Liver (tissue), 8 donors: ENCODE measurements at regions not wholly inside any gene's neighbourhood (a gene's known extent, or its start where the extent isn't known, plus 50 kb on each side); places are given as distances from the start of the nearest gene placed in this dataset.

Experiments
- DNase-seq: peaks from one replicate; pipeline ENCODE4 v3.0.0-alpha.2; 2017; ENCODE audit warnings: low spot score
- H3K27ac ChIP-seq, 2 donors: one replicate each; pipeline ENCODE4 v1.7.0; 2013; ENCODE audit warnings: inconsistent platforms in 2 of 2, low read length in 2 of 2, control low read depth in 1 of 2, low read depth in 1 of 2, mild to moderate bottlenecking in 1 of 2
- H3K27me3 ChIP-seq, 4 donors: one replicate each; pipeline versions ENCODE4 v1.6.1 to v1.7.0; 2013; ENCODE audit warnings: low read length in 3 of 4, inconsistent platforms in 1 of 4, mild to moderate bottlenecking in 1 of 4, moderate library complexity in 1 of 4; ENCODE audit not compliant: control insufficient read depth in 4 of 4, insufficient read depth in 4 of 4
- H3K36me3 ChIP-seq, 4 donors: one replicate each; pipeline versions ENCODE4 v1.6.1 to v1.7.0; 2013; ENCODE audit warnings: low read length in 3 of 4, mild to moderate bottlenecking in 3 of 4, low read depth in 1 of 4, moderate library complexity in 1 of 4; ENCODE audit not compliant: control insufficient read depth in 4 of 4, insufficient read depth in 3 of 4
- H3K4me1 ChIP-seq, 4 donors: one replicate each; pipeline versions ENCODE4 v1.6.1 to v1.7.0; 2013; ENCODE audit warnings: low read length in 3 of 4, mild to moderate bottlenecking in 3 of 4, moderate library complexity in 1 of 4; ENCODE audit not compliant: control insufficient read depth in 4 of 4, insufficient read depth in 4 of 4
- H3K4me3 ChIP-seq, 3 donors: one replicate each; pipeline versions ENCODE4 v1.6.1 to v1.7.0; 2013; ENCODE audit warnings: low read length in 3 of 3, control low read depth in 1 of 3, low read depth in 1 of 3, mild to moderate bottlenecking in 1 of 3
- H3K9ac ChIP-seq, 2 donors: one replicate each; pipeline ENCODE4 v1.7.0; 2013; ENCODE audit warnings: low read length in 2 of 2, mild to moderate bottlenecking in 2 of 2, moderate library complexity in 2 of 2, control low read depth in 1 of 2, low read depth in 1 of 2
- H3K9me3 ChIP-seq, 4 donors: one replicate each; pipeline versions ENCODE4 v1.6.1 to v1.7.0; 2013; ENCODE audit warnings: low read length in 3 of 4; ENCODE audit not compliant: control insufficient read depth in 4 of 4
- CTCF ChIP-seq: fragments of 150-350 bp; IDR thresholded peaks from 2 replicates; pipeline ENCODE4 v1.5.1; 2017; ENCODE audit warnings: improper control_type of control experiment, low read depth, low read length; ENCODE audit not compliant: missing input control
- EGR1 ChIP-seq, 2 donors: IDR thresholded peaks; 2 replicates each; pipeline ENCODE4 v1.6.1; 2016 to 2018; ENCODE audit warnings: antibody characterized with exemption in 2 of 2, low read depth in 2 of 2
- FOXA1 ChIP-seq: IDR thresholded peaks from 2 replicates; pipeline ENCODE4 v1.6.1; 2016; ENCODE audit warnings: antibody characterized with exemption
- FOXA2 ChIP-seq: IDR thresholded peaks from 2 replicates; pipeline ENCODE4 v1.6.1; 2016; ENCODE audit warnings: antibody characterized with exemption
- GABPA ChIP-seq, 2 donors: IDR thresholded peaks in 1 of 2; conservative IDR thresholded peaks in 1 of 2; 2 replicates each; pipeline ENCODE4 v1.6.1; 2016; ENCODE audit warnings: antibody characterized with exemption in 2 of 2, mild to moderate bottlenecking in 1 of 2, moderate library complexity in 1 of 2
- HNF4A ChIP-seq, 2 donors: conservative IDR thresholded peaks; 2 replicates each; pipeline ENCODE4 v1.6.1; 2016; ENCODE audit warnings: antibody characterized with exemption in 2 of 2, mild to moderate bottlenecking in 2 of 2
- HNF4G ChIP-seq: IDR thresholded peaks from 2 replicates; pipeline ENCODE4 v1.6.1; 2016; ENCODE audit warnings: antibody characterized with exemption
- JUND ChIP-seq, 2 donors: IDR thresholded peaks; 2 replicates each; pipeline ENCODE4 v1.6.1; 2016; ENCODE audit warnings: antibody characterized with exemption in 2 of 2
- MAX ChIP-seq: IDR thresholded peaks from 2 replicates; pipeline ENCODE4 v1.6.1; 2016; ENCODE audit warnings: antibody characterized with exemption
- NR2F2 ChIP-seq: IDR thresholded peaks from 2 replicates; pipeline ENCODE4 v1.6.1; 2016; ENCODE audit warnings: antibody characterized with exemption
- RAD21 ChIP-seq, 2 donors: IDR thresholded peaks; 2 replicates each; pipeline ENCODE4 v1.6.1; 2016; ENCODE audit warnings: antibody characterized with exemption in 2 of 2, mild to moderate bottlenecking in 2 of 2
- RXRA ChIP-seq, 2 donors: IDR thresholded peaks; 2 replicates each; pipeline ENCODE4 v1.6.1; 2017 to 2018; ENCODE audit warnings: antibody characterized with exemption in 2 of 2, mild to moderate bottlenecking in 1 of 2
- SP1 ChIP-seq: IDR thresholded peaks from 2 replicates; pipeline ENCODE4 v1.6.1; 2018; ENCODE audit warnings: antibody characterized with exemption, mild to moderate bottlenecking
- TAF1 ChIP-seq: conservative IDR thresholded peaks from 2 replicates; pipeline ENCODE4 v1.6.1; 2016; ENCODE audit warnings: antibody characterized with exemption, mild to moderate bottlenecking
- YY1 ChIP-seq: IDR thresholded peaks from 2 replicates; pipeline ENCODE4 v1.6.1; 2016; ENCODE audit warnings: antibody characterized with exemption, mild to moderate bottlenecking
- ZBTB33 ChIP-seq: IDR thresholded peaks from 2 replicates; pipeline ENCODE4 v1.6.1; 2016; ENCODE audit warnings: antibody characterized with exemption
- WGBS: extraction: QIAGEN DNeasy Blood & Tissue Kit; methylation state at CpG from one replicate; pipeline ENCODE4 v1.1.7; 2013; 5-methylcytosine and 5-hydroxymethylcytosine counted together
- TF ChIP-seq, protein P1 (sequence below): IDR thresholded peaks from 2 replicates; pipeline ENCODE4 v1.6.1; 2016; ENCODE audit warnings: antibody characterized with exemption
- TF ChIP-seq, protein P2 (sequence below): IDR thresholded peaks from 2 replicates; pipeline ENCODE4 v1.6.1; 2016; ENCODE audit warnings: antibody characterized with exemption, mild to moderate bottlenecking
- donor health status: healthy.
- donor health status: healthy.
- donor health status: healthy.
- donor health status: healthy.
- donor health status: healthy.

DNA sequence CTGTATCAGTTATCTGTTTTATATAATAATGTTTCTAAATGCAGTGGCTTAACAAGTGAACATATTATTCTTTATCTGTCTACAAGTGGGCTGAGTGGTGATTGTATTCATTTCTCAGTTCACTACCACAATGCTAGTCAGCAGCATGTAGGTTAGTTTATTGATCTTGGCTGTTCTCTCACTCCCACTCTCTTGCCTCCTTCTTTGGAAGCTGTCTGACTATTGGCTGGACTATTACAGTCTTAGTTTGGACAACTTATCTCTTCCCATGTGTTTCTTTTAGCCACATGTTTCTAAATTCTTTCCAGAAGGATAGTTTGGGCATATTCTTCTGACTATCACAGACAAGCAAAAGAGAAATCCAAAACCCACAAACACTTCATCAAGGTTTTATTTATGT, 459.5 kb upstream of the AGA start:
- Histone ChIP-seq H3K4me1 (no peaks in the 10 kb centered on the region), H3K9me3 (peaks cover 0 to 1% (median 0%) of the 10 kb centered on the region in 4 donors), H3K36me3 (no peaks in the 10 kb centered on the region), H3K27me3 (no peaks in the 10 kb centered on the region), H3K9ac (no peak overlapping the region), H3K27ac (no peak overlapping the region), H3K4me3 (no peak overlapping the region)
- no peak for TF ChIP-seq YY1
- no peak for TF ChIP-seq FOXA1
- TF ChIP-seq ZBTB33 = no peak
- no peak for TF ChIP-seq NR2F2
- no peak for TF ChIP-seq CTCF
- TF ChIP-seq, protein P1, sequence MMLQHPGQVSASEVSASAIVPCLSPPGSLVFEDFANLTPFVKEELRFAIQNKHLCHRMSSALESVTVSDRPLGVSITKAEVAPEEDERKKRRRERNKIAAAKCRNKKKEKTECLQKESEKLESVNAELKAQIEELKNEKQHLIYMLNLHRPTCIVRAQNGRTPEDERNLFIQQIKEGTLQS = no peak
- TF ChIP-seq HNF4G = no peak
- TF ChIP-seq JUND (IDR thresholded peaks at IDR 0.05) = no peak
- TF ChIP-seq SP1 = no peak
- no peak for TF ChIP-seq EGR1 (IDR thresholded peaks at IDR 0.05; ENCODE audit: low read depth in 2 of 2)
- TF ChIP-seq, protein P2, sequence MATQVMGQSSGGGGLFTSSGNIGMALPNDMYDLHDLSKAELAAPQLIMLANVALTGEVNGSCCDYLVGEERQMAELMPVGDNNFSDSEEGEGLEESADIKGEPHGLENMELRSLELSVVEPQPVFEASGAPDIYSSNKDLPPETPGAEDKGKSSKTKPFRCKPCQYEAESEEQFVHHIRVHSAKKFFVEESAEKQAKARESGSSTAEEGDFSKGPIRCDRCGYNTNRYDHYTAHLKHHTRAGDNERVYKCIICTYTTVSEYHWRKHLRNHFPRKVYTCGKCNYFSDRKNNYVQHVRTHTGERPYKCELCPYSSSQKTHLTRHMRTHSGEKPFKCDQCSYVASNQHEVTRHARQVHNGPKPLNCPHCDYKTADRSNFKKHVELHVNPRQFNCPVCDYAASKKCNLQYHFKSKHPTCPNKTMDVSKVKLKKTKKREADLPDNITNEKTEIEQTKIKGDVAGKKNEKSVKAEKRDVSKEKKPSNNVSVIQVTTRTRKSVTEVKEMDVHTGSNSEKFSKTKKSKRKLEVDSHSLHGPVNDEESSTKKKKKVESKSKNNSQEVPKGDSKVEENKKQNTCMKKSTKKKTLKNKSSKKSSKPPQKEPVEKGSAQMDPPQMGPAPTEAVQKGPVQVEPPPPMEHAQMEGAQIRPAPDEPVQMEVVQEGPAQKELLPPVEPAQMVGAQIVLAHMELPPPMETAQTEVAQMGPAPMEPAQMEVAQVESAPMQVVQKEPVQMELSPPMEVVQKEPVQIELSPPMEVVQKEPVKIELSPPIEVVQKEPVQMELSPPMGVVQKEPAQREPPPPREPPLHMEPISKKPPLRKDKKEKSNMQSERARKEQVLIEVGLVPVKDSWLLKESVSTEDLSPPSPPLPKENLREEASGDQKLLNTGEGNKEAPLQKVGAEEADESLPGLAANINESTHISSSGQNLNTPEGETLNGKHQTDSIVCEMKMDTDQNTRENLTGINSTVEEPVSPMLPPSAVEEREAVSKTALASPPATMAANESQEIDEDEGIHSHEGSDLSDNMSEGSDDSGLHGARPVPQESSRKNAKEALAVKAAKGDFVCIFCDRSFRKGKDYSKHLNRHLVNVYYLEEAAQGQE = no peak
- TF ChIP-seq TAF1 = no peak
- no peak for TF ChIP-seq GABPA (IDR thresholded peaks at IDR 0.05 in 1 of 2, conservative IDR thresholded peaks at IDR 0.05 in 1 of 2)
- TF ChIP-seq RXRA (IDR thresholded peaks at IDR 0.05) = no peak
- DNase-seq = no peak

- Histone ChIP-seq H3K4me3 (no peak overlapping the region), H3K36me3 (no peaks in the 10 kb centered on the region), H3K27me3 (no peaks in the 10 kb centered on the region), H3K9me3 (peaks cover 0 to 1% (median 0%) of the 10 kb centered on the region in 4 donors), H3K27ac (no peak overlapping the region), H3K4me1 (no peaks in the 10 kb centered on the region), H3K9ac (no peak overlapping the region)
- 65% methylated on average over 1 of the region's 1 CpG for WGBS
- DNase-seq = no peak
- no peak for TF ChIP-seq FOXA2
- TF ChIP-seq, protein P2 = no peak
- TF ChIP-seq RAD21 (IDR thresholded peaks at IDR 0.05) = no peak
- no peak for TF ChIP-seq TAF1
- TF ChIP-seq FOXA1 = no peak
- TF ChIP-seq HNF4A (conservative IDR thresholded peaks at IDR 0.05) = no peak
- no peak for TF ChIP-seq MAX
- TF ChIP-seq JUND (IDR thresholded peaks at IDR 0.05) = no peak
- TF ChIP-seq CTCF = no peak
- TF ChIP-seq SP1 = no peak
- TF ChIP-seq NR2F2 = no peak
- TF ChIP-seq EGR1 (IDR thresholded peaks at IDR 0.05; ENCODE audit: low read depth in 2 of 2) = no peak
Measured at GRCh38 chr4:177902386-177902785, 460.1 kb upstream of the AGA start.
